H9 (cell line): ENCODE measurements at regions not wholly inside any gene's neighbourhood (a gene's known extent, or its start where the extent isn't known, plus 50 kb on each side); places are given as distances from the start of the nearest gene placed in this dataset.

Source experiments
- DNase-seq: peaks from one replicate; pipeline ENCODE4 v3.0.0-alpha.2; 2017
- H2AFZ ChIP-seq: one replicate; pipeline ENCODE4 v1.6.1; 2013; ENCODE audit warnings: mild to moderate bottlenecking, low read length, control low read depth, moderate library complexity
- H2AK5ac ChIP-seq: 2 replicates; pipeline ENCODE4 v1.6.1; 2013; ENCODE audit warnings: low read length, control low read depth, mixed read lengths; ENCODE audit not compliant: insufficient read length
- H2BK120ac ChIP-seq: one replicate; pipeline ENCODE4 v1.6.1; 2013; ENCODE audit warnings: low read depth, mild to moderate bottlenecking, low read length, control low read depth, inconsistent platforms; ENCODE audit not compliant: poor library complexity, severe bottlenecking
- H2BK12ac ChIP-seq: 2 replicates; pipeline ENCODE4 v1.6.1; 2013; ENCODE audit warnings: low read length, control low read depth, mixed read lengths, low read depth; ENCODE audit not compliant: insufficient read length
- H2BK15ac ChIP-seq: 2 replicates; pipeline ENCODE4 v1.6.1; 2013; ENCODE audit warnings: low read depth, low read length, control low read depth
- H2BK20ac ChIP-seq: one replicate; pipeline ENCODE4 v1.6.1; 2013; ENCODE audit warnings: low read depth, mild to moderate bottlenecking, low read length, control low read depth, inconsistent platforms; ENCODE audit not compliant: poor library complexity, severe bottlenecking
- H2BK5ac ChIP-seq: 2 replicates; pipeline ENCODE4 v1.6.1; 2013; ENCODE audit warnings: low read length, control low read depth, mixed read lengths; ENCODE audit not compliant: insufficient read length
- H3K14ac ChIP-seq: 2 replicates; pipeline ENCODE4 v1.6.1; 2013; ENCODE audit warnings: low read length, control low read depth; ENCODE audit not compliant: insufficient read depth
- H3K18ac ChIP-seq: 2 replicates; pipeline ENCODE4 v1.6.1; 2013; ENCODE audit warnings: low read depth, mild to moderate bottlenecking, mixed read lengths, low read length, control low read depth; ENCODE audit not compliant: insufficient read length
- H3K23ac ChIP-seq: 2 replicates; pipeline ENCODE4 v1.6.1; 2013; ENCODE audit warnings: low read length, control low read depth, mixed read lengths, low read depth; ENCODE audit not compliant: insufficient read length
- H3K23me2 ChIP-seq: 2 replicates; pipeline ENCODE4 v1.6.1; 2013; ENCODE audit warnings: low read depth, mild to moderate bottlenecking, mixed read lengths, low read length, control low read depth; ENCODE audit not compliant: insufficient read length, poor library complexity, severe bottlenecking
- H3K27ac ChIP-seq: 2 replicates; pipeline ENCODE4 v1.5.1; 2013; ENCODE audit warnings: low read length, control low read depth, mixed read lengths, low read depth; ENCODE audit not compliant: insufficient read length
- H3K27me3 ChIP-seq: 2 replicates; pipeline ENCODE4 v1.6.1; 2013; ENCODE audit warnings: low read length, control low read depth, inconsistent platforms; ENCODE audit not compliant: insufficient read depth
- H3K4ac ChIP-seq: 2 replicates; pipeline ENCODE4 v1.6.1; 2013; ENCODE audit warnings: low read depth, mild to moderate bottlenecking, control low read depth, inconsistent platforms, low read length, moderate library complexity
- H3K4me1 ChIP-seq: 2 replicates; pipeline ENCODE4 v1.6.1; 2013; ENCODE audit warnings: low read length, control low read depth, inconsistent platforms; ENCODE audit not compliant: insufficient read depth
- H3K4me2 ChIP-seq: 2 replicates; pipeline ENCODE4 v1.6.1; 2013; ENCODE audit warnings: low read length, control low read depth, mixed read lengths; ENCODE audit not compliant: insufficient read length, insufficient read depth
- H3K56ac ChIP-seq: 2 replicates; pipeline ENCODE4 v1.6.1; 2013; ENCODE audit warnings: low read depth, mild to moderate bottlenecking, mixed read lengths, low read length, control low read depth; ENCODE audit not compliant: insufficient read length
- H3K79me1 ChIP-seq: 2 replicates; pipeline ENCODE4 v1.6.1; 2013; ENCODE audit warnings: low read depth, mild to moderate bottlenecking, moderate library complexity, low read length, control low read depth, inconsistent platforms; ENCODE audit not compliant: insufficient read depth, poor library complexity, severe bottlenecking
- H3K79me2 ChIP-seq: 2 replicates; pipeline ENCODE4 v1.6.1; 2013; ENCODE audit warnings: low read length, control low read depth, inconsistent platforms; ENCODE audit not compliant: insufficient read depth
- H3K9ac ChIP-seq: 2 replicates; pipeline ENCODE4 v1.6.1; 2013; ENCODE audit warnings: low read length, control low read depth, mixed read lengths; ENCODE audit not compliant: insufficient read length; ENCODE audit errors: extremely low read depth
- H3K9me3 ChIP-seq: one replicate; pipeline ENCODE4 v1.6.1; 2013; ENCODE audit warnings: low read depth, low read length, inconsistent platforms; ENCODE audit not compliant: control insufficient read depth
- H3T11ph ChIP-seq: one replicate; pipeline ENCODE4 v1.6.1; 2013; ENCODE audit warnings: mild to moderate bottlenecking, low read length, control low read depth, inconsistent platforms
- H4K20me1 ChIP-seq: one replicate; pipeline ENCODE4 v1.6.1; 2013; ENCODE audit not compliant: control insufficient read depth, insufficient read length, insufficient read depth
- H4K5ac ChIP-seq: 2 replicates; pipeline ENCODE4 v1.6.1; 2013; ENCODE audit warnings: low read depth, mild to moderate bottlenecking, mixed read lengths, low read length, control low read depth; ENCODE audit not compliant: insufficient read length
- H4K8ac ChIP-seq: replicated peaks from 2 replicates; pipeline ENCODE4 v1.6.1; 2013; ENCODE audit warnings: low read length, control low read depth, mixed read lengths, low read depth; ENCODE audit not compliant: insufficient read length
- H4K91ac ChIP-seq: 2 replicates; pipeline ENCODE4 v1.6.1; 2013; ENCODE audit warnings: low read depth, mild to moderate bottlenecking, moderate library complexity, mixed read lengths, low read length, control low read depth; ENCODE audit not compliant: insufficient read length
- H3K27ac Mint-ChIP-seq, 3 experiments: 2 replicates in 2 of 3; 3 replicates in 1 of 3; pipeline ENCODE4 v1.8.0; 2020 to 2021; ENCODE audit warnings: mixed read lengths in 3 of 3, mild to moderate bottlenecking in 1 of 3, moderate library complexity in 1 of 3
- H3K27me3 Mint-ChIP-seq: 2 replicates; pipeline ENCODE4 v1.8.0; 2021; ENCODE audit warnings: low read depth, mild to moderate bottlenecking, moderate library complexity, mixed read lengths
- H3K36me3 Mint-ChIP-seq, 3 experiments: 2 replicates in 2 of 3; 3 replicates in 1 of 3; pipeline ENCODE4 v1.8.0; 2020 to 2021; ENCODE audit warnings: low read depth in 3 of 3, mixed read lengths in 3 of 3; ENCODE audit not compliant: insufficient read depth in 1 of 3
- H3K4me1 Mint-ChIP-seq, 2 experiments: 2 replicates each; pipeline ENCODE4 v1.8.0; 2020; ENCODE audit warnings: mixed read lengths in 2 of 2
- H3K4me3 Mint-ChIP-seq, 2 experiments: 2 replicates in 1 of 2; 3 replicates in 1 of 2; pipeline ENCODE4 v1.8.0; 2020 to 2021; ENCODE audit warnings: mild to moderate bottlenecking in 2 of 2, mixed read lengths in 2 of 2, moderate library complexity in 1 of 2
- H3K9me3 Mint-ChIP-seq, 2 experiments: 2 replicates in 1 of 2; 3 replicates in 1 of 2; pipeline ENCODE4 v1.8.0; 2020; ENCODE audit warnings: mild to moderate bottlenecking in 2 of 2, mixed read lengths in 2 of 2, moderate library complexity in 1 of 2
- CTCF ChIP-seq: fragments of 200-600 bp; sonication (generic); conservative IDR thresholded peaks from 3 replicates; pipeline ENCODE4 v1.8.0; 2021; ENCODE audit warnings: antibody characterized with exemption, mild to moderate bottlenecking
- WGBS: extraction: QIAGEN DNeasy Blood & Tissue Kit; methylation state at CpG from one replicate; pipeline ENCODE4 v1.1.7; 2013; ENCODE audit warnings: missing lambda C conversion rate, low lambda C conversion rate, mixed read lengths; ENCODE audit not compliant: insufficient read length; ENCODE audit errors: extremely low coverage; 5-methylcytosine and 5-hydroxymethylcytosine counted together

DNA sequence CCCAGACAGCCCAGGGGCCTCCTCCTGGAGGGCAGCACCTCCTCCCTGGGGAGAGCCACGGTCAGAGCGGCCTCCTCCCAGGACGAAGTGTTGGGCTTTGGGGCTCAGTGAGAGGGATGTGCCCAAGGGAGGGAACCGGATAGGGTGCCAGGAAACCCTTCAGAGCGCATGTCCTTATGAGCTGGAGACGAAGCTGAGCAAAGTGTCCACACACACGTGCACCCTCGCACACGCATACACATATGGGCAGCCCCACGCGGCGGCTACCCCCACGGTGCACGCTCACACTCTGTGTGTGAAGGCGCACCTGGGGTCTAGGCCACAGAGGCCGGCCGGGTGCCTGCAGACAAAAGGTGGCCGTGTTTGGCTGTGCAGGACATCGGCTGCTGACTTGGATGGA is 106.1 kb upstream of the HDAC4 start:
- no peak overlapping the region for H3K27ac Mint-ChIP-seq
- H3K4me2 ChIP-seq: no peak overlapping the region
- no peak overlapping the region for H4K5ac ChIP-seq
- no peak overlapping the region for H3K27ac ChIP-seq
- no peaks in the 10 kb centered on the region for H3K23me2 ChIP-seq
- H3K56ac ChIP-seq: no peak overlapping the region
- no peak for DNase-seq
- no peak overlapping the region for H4K91ac ChIP-seq
- no peaks in the 10 kb centered on the region for H4K20me1 ChIP-seq
- no peak overlapping the region for H3K4ac ChIP-seq
- H2AFZ ChIP-seq: no peak overlapping the region
- no peak overlapping the region for H3K4me3 Mint-ChIP-seq
- no peak overlapping the region for H2AK5ac ChIP-seq
- H3K36me3 Mint-ChIP-seq: no peaks in the 10 kb centered on the region; a peak in 1 of 7 replicates
- H4K8ac ChIP-seq: no peak overlapping the region
- no peaks in the 10 kb centered on the region; the same call in 1 of the 2 replicates for H3K27me3 Mint-ChIP-seq
- TF ChIP-seq CTCF: no peak
- no peaks in the 10 kb centered on the region for H3K4me1 ChIP-seq
- no peaks in the 10 kb centered on the region for H3K79me2 ChIP-seq
- no peaks in the 10 kb centered on the region for H3K79me1 ChIP-seq
- no peaks in the 10 kb centered on the region for H3K27me3 ChIP-seq
- no peak overlapping the region for H2BK20ac ChIP-seq
- H3K23ac ChIP-seq: no peak overlapping the region
- H3K4me1 Mint-ChIP-seq: peaks cover 6 to 15% of the 10 kb centered on the region in 2 experiments; a peak in 2 of 4 replicates
- H3K14ac ChIP-seq: no peak overlapping the region
- H2BK5ac ChIP-seq: no peak overlapping the region
- no peak overlapping the region for H3K18ac ChIP-seq
- no peaks in the 10 kb centered on the region for H3K9me3 ChIP-seq
- H3K9ac ChIP-seq: no peak overlapping the region
- H3K9me3 Mint-ChIP-seq: peaks cover 0 to 4% of the 10 kb centered on the region in 2 experiments; a peak in 1 of 5 replicates
- no peak overlapping the region for H2BK12ac ChIP-seq
- no peak overlapping the region for H2BK15ac ChIP-seq
- no peak overlapping the region for H3T11ph ChIP-seq
- no peak overlapping the region for H2BK120ac ChIP-seq
- WGBS: no CpG with 5 or more reads among the region's 19 CpGs
